ENCODE measurements at regions not wholly inside any gene's neighbourhood (a gene's known extent, or its start where the extent isn't known, plus 50 kb on each side); places are given as distances from the start of the nearest gene placed in this dataset.
A peak's percentile ranks its signal among the peaks of the same experiment; 100 is the strongest.
"Not testable (repeated sequence)": the region's sequence is repeated elsewhere in the genome, so short reads cannot be mapped to it uniquely, and the experiment has no call there.

DNA sequence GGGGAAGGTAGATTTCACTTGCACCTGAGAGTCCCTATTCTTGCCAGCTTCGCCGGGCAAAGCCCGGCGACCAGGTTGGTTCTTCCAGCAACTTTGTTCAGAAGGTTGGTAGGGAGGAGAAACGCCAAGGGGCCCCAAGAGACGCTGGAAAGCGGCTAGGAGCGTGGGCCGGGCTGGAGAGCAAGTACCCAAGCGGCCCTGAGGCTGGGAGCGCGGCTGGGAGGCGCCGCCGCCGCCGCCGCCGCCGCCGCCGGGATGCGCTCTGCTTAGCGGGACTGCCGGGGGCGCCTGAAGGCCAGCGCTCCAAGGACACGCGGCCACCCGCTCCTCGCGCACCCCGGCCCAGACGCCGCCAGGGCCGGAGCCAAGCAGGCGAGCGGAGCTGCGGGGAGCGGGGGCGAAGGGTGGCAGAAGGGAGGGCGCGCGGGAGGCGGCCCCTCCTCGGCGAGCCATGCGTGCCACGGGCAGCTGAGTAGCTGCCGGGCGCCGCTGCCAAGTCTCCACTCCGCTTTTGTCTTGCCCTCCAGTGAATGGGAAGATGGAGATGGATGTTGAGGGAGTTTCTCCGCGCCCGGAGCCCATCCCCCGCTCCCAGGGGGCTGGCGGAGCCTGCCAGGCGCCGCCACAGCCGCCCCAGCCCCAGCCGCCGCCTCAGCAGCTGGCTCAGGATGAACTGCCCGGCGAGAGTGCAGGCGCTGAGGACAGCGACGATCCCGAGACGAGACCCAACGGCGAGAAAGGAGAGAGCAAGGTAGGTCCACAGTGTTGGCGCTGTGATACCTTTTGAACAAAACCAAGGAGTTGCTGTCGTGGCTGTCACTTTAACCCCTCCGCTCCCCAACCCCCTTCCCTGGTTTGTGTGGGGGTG, 227.4 kb upstream of the AZI2 start:
- peak; percentile 88 for DNase-seq

DNA sequence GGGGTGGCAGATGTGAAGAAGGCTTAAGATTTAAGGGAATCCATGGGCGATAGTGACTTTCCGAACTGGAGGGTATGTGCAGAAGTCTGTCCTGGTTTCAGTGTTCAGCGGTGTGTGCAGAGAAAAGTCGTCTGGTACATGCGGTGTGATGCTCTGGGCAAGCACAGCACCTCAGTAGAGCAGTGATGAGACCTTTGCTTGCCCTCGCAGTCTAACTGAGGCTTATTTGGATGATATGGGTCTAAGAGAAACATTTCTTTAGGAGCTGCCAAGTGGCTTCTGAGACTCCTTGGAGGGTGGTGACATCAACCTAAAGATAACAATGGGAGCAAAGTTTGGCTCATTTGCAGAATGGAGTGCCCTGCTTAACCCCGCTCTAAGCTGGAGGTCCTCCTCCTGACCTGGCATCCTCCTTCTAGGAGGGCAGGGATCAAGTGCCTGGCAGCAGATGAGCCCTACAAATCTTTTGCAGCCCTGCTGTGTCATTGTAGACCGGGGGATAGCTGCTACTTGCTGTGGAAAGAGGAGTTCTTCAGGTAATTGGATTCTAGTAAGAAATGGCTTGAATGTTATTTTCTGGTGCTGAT, 228.1 kb upstream of the AZI2 start:
- no peak for DNase-seq

DNA sequence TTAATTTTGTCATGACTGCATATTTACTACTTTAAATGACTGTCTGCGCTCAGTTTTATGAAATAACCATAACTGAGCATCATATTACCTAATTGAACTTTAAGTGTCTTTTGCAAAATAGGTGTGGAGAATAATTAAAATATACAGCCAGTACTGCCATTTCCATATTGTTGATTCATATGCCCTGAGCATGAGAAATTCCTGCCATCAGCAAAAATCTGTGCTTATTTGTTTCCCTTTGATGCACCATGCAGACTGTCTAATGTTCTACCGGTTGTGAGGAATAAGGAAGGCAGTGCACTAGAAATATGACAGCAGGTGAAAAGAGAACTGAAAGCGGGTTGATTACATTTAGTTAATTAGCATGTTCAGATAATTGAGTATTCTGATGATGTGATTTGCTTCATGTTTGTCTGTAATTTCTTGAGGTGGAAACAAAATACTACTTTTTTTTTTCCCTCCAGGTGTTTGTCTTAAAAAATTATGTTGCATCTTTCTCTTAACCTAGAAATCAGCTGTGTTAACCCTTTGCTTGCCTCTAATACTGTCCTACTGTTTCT, 229.4 kb upstream of the AZI2 start:
- no peak for DNase-seq

DNA sequence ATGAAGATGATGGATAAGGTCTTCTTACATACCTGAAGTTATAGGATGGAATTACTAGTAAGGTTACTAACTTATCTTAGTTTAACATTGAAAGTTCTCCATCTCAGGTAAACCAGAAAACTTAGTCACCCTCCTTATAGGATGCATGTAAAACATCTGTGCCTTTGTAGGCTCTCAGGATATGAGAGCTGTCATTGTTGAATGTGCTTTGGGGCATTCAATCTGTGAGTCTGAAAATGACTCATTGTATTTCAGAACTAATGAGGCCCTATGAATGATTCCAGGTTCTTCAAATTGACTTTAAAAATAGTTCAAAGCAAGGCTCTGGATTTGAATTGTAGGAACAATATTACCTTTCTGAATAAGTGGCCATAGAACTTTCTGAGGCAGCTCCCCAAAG, 237.7 kb upstream of the AZI2 start:
- no peak for DNase-seq

DNA sequence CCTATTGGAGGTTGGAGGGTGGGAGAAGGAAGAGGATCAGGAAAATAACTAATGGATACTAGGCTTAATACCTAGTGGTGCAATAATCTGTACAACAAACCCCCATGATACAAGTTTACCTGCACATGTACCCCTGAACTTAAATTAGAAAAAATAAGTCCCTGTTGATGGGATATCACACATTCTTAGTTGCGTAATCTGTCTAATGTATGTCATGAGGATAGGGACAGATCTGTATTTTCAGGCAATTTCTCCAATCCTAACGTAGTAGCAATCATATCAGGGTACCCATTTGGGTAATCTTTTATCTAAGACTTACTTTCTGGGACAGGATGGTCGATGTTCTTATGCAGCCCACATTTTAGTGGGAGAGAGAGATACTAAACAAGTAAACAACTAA, 239.1 kb upstream of the AZI2 start:
- DNase-seq = no peak

DNA sequence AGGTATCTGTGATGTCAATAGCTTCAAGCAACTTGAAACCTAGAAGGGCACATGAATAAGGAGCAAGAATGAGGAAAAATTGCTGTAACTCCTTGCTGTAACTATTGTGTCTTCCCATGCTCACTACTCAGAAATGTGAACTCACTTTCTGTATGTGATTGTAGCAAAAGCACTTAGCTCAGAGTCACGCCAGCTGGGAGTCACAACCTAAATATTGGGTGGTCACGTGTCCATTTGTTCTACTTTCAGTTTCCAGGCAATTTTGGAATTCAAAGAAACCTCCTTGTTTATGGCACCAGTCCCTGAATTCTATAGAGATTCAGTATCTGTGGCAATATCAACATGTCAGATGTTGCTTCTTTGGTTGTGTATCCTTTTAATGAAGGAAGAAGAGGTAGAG, 241.6 kb upstream of the AZI2 start:
- no peak for DNase-seq

DNA sequence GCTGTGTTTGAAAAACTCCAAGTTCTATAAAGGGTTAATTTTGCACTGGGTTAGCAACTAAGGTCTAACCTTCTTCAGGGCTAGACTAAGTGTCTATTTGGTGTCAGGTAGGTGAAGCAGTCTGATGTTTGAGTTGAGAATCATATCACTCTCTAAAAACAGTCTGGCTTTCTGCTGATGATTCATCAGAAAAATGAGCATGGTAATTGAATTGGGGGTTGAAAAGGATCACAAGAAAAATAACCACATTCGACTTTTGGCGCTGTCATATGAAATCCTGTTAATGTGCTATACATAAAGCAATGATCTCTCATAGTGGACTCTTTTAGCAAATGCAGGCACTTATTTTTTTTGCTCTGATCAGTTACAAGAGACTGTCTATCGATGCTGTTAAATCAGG, 242.2 kb upstream of the AZI2 start:
- no peak for DNase-seq

DNA sequence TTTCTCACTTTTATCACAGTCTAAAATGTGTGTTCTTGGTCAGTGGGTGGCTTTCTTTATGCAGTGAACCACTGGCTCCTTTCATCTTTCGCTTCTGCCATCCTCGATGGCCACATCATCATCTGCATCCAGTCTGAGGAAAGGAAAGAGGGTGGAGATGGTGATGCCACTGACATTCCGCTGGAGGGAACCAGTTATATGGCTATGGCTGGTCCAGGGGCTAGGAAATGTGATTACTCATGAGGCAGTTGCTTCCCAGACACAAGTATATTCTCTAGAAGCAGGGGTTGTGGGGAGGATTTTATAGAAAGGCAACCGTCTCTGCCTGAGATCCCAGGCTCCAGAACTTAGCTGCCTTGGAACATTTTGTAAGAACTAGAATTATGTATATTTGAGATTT, 246.7 kb upstream of the AZI2 start:
- DNase-seq = no peak

DNA sequence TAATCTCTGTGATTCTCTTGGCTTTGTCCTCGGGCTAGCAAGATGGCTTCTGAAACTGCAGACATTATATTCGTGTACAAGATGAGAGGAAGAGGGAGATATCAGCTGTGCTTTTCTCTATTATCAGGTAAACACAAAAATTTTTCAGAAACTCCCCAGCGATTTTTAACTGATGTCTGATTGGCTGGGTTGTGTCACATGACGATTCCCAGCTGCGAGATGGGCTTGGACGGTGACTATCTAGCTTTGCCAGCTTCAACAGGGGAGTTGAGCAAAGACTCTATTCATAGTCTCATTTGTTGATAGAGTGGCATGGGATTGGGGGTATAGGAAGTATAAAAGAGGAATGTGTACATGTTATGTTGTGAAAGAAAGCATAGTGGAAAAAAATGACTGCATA, 248.8 kb upstream of the AZI2 start:
- DNase-seq = no peak

DNA sequence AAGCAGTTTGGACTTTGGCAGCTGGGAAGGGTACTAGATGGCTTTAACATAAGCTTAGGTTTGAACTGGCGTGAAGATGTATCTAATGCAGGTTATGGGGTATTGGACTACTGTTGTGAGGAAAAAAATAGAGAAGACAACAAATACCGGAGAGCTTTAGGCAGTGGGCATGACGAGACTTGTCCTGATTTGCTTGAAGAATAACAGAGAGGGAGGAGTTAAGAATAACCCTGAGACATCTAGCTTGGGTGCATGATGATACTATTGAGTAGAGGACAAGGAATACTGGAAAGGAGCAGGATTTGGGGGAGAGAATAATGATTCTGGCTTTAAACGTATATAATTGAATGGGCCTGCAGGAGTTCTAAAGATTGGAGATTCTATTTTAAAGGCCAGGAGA, 249.5 kb upstream of the AZI2 start:
- DNase-seq = no peak

DNA sequence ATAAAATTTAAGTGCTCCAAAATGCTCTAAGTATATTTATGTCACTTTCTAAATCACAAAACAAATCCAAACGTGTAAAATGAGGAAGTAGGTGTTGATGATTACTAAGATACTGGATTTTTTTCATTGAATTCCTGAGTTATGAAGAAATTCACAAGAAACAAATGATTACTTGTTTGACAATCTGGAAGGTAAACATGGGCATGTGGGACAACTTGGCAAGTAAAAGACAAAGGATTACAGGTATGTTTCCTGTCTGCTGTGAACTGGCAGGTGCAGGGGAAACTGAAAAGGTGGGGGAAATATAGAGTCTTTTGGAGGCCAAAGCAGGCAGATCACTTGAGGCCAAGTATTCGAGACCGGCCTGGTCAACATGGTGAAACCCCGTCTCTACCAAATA, 252.7 kb upstream of the AZI2 start:
- no peak for DNase-seq

DNA sequence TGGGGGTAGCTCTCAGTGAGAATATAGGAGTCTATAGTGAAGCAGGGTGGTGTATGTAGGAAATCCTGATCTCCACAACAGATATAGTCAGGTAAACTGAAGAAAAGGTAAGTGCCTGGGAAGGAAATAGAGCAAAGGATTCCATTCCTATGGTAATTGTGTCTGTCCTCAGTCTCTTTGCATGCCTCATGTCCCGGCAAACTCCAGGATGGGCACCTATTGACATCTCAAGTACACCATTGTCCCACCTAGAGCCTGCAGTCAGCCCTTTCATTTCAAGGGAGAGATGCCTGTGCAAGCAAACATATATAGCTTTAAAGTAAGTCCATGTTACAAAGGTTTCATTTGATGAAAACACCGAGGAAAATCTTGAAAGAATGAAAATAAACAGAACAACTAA, 257.7 kb upstream of the AZI2 start:
- no peak for DNase-seq

DNA sequence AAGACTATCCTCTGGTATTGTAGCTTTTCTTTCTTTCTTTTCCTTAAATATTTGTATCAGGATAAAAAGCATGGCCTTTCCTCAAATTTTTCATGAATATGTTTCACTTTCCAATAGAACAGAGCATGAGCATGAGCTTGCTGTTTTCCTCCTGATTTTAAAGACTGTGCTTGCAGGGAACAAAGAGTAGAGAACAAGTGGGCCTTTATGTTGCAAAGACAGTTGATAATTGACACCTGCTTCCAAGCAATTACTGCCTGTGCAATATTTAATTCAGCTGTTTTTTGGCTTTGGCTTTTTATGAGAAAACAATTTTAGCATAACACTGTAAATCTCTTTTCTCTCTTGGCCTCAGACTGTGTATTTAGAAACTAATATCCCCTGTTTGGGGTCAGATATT, 263.6 kb upstream of the AZI2 start:
- DNase-seq = peak; percentile 10

DNA sequence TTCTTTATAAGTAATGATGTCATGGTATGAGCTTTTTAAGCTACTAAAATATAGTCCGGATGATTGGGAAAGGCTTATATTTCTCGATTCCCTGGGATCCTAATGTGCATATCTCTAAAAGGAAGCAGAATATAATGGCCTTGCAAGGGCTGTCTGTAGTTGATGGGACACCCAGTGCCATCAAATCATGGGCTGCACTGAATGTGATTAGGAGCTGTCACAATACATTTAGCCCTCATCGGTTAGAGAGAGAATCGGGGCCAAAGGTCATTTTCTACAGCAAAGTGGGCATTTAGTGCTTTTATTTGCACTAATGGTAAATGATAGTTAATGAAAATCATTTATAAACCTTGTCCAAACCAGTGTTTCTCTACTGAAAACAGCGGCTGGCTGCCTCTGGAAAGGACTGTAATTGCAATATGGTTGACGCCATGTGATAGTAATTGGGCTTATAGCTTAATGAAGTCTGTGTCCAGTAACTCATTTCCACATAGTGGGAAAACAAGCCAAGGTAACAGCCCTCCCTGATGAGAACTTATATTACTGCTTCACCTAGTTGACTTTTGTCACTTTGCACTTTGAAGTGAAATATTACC, 265.0 kb upstream of the AZI2 start:
- DNase-seq = peak; percentile 65

DNA sequence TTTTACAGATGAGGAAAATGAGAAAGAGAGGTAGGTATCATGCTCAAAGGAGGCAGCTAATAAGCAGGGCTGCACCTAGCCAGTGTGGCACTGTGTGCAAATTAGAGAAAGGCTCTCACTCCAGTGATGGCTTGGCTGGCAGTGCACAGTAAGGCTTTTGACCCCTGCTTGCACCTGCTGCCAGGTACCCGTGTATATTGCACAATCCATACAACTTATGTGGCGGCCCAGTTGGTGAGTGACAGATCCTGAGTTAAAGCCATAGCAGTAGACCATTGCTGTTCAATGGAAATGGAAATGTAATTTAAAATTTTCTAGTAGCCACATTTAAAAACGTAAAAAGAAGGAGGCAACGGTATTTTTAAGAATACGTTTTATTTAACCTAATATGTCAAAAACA, 266.4 kb upstream of the AZI2 start:
- no peak for DNase-seq

DNA sequence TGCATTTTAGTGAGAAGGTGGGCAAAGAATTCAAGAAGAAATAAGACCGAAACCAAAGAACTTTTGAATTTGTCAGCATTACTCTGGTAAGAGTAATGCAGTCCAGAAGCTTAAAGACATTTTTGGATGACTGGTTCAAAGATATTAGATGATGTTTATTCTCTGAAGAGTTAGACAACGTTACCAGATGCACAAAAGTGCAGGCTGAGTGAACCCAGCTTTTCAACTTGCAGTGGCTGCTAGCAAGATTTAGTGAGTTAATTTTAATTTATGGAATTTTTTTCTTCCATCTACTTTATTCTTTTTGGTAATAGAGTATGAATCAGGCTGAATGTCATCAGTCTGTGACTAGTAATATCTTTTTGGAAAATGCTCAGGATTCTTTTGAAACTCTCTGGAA, 267.3 kb upstream of the AZI2 start:
- no peak for DNase-seq

DNA sequence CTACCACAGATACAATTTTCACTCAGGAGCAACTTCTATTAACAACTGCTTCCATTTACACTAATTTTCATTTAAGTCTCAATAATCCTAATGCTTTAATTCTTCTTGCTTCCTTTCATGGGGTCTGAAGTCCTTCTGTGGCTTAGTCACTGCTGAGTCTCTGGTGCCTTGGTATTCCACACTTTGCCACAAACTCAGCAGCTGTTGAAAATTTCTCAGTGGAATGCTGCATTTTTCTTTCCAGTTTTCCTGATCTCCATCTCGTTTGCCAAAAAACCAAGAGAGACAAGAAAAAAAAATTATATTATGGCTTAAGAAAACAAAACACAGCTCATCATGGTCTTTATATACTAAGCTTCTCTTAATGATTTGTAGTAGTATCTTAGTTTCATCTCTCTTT, 269.2 kb upstream of the AZI2 start:
- no peak for DNase-seq

DNA sequence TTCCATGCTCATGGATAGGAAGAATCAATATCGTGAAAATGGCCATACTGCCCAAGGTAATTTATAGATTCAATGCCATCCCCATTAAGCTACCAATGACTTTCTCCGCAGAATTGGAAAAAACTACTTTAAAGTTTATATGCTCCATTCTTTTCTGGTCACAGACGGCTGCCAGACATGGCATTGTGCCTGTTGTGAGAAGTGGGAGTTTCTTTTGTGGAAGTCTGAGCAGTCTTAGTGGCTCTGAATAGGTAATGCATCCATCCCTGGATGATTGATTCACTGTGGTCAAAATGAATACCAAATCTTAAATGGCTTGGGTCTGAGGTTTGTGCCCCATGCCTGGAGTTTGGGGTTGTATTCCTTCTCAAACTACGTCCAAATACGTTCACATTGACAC, 274.5 kb upstream of the AZI2 start:
- no peak for DNase-seq

DNA sequence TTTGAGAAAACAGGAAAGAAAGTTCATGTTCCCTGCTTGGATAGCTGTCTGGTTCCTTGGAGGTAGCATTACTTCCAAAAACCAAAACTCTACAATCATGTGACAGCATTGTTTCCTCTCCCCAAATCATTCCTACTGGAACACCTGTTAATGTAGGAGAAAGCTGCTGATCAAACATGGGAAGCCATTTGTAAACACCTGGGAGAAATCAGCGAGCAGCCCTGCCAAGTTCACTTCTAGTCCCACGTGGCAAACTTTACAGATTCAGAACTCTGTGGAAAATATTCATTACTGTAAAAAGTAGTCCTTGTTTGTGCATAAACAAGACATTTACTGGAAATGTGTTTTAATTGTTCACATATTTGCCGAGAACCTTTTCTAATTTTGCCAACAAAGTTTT, 275.5 kb upstream of the AZI2 start:
- no peak for DNase-seq

DNA sequence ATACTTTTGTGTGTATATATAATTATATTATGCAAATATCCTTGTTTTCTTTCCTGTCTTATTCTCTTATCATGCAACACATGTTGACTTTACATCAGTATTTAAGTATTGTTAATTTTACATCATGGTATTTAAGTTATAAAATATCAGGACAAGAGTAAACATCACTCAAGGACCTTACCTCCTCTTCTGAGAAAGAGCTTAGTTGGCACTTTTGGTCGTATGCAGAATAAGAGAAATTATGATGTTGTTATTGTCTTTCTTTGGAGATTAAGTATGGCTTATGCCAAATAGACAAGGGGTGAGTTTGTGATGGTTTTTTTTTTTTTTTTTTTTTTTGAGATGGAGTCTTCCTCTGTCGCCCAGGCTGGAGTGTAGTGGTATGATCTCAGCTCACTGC, 279.2 kb upstream of the AZI2 start:
- not testable (repeated sequence) for DNase-seq

DNA sequence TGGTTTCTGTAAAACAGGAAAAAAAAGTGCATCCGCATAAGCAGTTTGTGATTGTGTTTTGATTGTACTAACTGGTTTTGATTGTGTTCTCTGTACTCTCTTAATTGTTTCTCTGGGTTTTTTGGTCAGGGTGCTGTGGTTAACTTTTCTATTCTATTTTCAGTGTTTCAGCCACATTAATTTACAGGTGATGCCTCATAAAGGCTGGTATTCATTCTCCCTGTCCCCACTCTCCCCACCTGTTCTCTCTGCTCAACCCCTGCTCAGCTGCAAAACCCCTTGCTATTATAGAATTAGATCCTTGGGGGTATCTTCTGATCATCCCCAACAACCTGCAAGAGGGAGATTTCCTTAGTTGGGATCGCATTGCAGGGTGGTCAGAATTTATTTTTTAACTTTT, 285.4 kb upstream of the AZI2 start:
- no peak for DNase-seq

DNA sequence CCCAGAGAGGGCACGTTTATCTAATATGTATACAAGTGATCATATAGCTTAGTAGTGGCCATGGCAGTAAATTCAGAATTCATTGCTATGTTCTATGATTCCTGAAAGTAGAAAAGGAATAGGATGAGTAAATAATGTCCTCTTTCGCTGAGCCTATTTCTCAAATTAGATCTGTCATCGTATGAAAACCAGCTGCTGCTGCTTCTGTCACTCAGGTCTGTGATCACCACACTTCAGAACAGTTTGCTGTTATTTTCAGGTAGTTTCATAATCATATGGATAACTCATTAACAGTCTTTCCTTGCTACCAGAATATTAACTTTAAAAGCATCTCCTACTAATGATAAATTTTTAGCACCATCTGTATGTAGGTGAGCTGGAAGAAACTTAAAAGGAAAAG, 289.1 kb upstream of the AZI2 start:
- DNase-seq = no peak

DNA sequence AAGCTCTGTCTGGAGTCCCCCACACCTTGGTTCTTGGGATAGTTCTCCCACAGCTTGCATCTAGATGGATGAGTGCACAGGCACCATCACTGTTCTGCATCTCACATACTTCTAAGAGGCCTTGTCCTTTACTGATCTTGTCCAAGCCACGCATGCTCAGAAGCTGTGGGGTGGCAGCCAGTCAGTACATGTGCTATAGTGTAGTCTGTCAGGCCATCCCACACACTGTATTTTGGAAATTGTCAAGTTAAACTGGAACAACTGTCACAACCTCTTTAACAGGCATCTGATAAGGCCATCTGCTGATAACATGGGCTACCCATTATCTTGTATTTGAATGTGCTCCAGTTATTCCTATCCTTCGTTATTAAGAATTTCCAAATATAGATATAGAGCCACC, 296.5 kb upstream of the AZI2 start:
- DNase-seq = no peak

DNA sequence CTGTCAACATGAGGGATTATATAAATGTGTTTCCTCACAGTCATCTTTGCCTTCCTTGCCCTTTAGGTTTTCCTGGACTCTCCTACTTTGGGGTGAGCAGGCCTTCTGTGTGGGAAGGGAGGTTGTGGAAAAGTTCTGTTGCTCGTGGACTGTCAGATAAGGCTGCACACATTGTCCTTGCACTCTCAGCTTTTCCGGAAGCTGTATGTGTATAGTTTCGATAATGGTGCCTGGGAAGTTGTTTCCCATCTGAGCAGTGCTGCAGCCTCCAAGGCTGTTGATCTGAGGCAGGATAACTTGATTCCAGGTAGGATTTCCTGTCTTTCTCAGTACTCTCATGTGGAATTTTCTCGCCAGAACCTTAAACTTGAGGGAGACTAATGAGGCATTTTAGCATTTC, 297.8 kb upstream of the AZI2 start:
- no peak for DNase-seq
